Naive thymus-derived CD4-positive, alpha-beta T cell (primary cell): ENCODE measurements at regions not wholly inside any gene's neighbourhood (a gene's known extent, or its start where the extent isn't known, plus 50 kb on each side); places are given as distances from the start of the nearest gene placed in this dataset.

ENCODE experiments used
- ATAC-seq: fragments of 150-1000 bp; cut with Tn5 transposase; 2 replicates; pipeline ENCODE4 v1.10.0; 2021; ENCODE audit warnings: mild to moderate bottlenecking, moderate library complexity
- CTCF ChIA-PET: fragments of 350-600 bp; sonication (Branson Sonifier 250); formaldehyde crosslinking; loops from one replicate; lab custom pipeline; 2021; ENCODE audit warnings: antibody characterized with exemption; lab: Charles Lee
- POLR2A ChIA-PET: fragments of 350-600 bp; sonication (Branson Sonifier 250); formaldehyde crosslinking; loops from one replicate; lab custom pipeline; 2021; ENCODE audit warnings: antibody characterized with exemption, inconsistent platforms; lab: Charles Lee
- DNase-seq, 9 donors: peaks; one replicate each; pipeline versions ENCODE4 v3.0.0 to v3.0.0-alpha.2; 2020 to 2022; ENCODE audit warnings: mixed read lengths in 1 of 9
- H3K27ac ChIP-seq: one replicate; pipeline ENCODE4 v1.7.0; 2013; ENCODE audit warnings: mild to moderate bottlenecking, low read depth, low read length, moderate library complexity
- H3K27me3 ChIP-seq, 2 donors: one replicate each; pipeline ENCODE4 v1.7.0; 2013; ENCODE audit warnings: low read length in 2 of 2, mild to moderate bottlenecking in 2 of 2, moderate library complexity in 2 of 2; ENCODE audit not compliant: control insufficient read depth in 2 of 2, insufficient read depth in 2 of 2
- H3K36me3 ChIP-seq, 3 experiments: 1 replicate in 2 of 3; 2 replicates in 1 of 3; pipeline ENCODE4 v1.7.0; 2013; ENCODE audit warnings: low read length in 3 of 3, mild to moderate bottlenecking in 3 of 3, moderate library complexity in 1 of 3; ENCODE audit not compliant: insufficient read depth in 3 of 3, control insufficient read depth in 2 of 3
- H3K4me1 ChIP-seq, 2 donors: one replicate each; pipeline ENCODE4 v1.7.0; 2013; ENCODE audit warnings: low read length in 2 of 2, mild to moderate bottlenecking in 2 of 2, moderate library complexity in 1 of 2; ENCODE audit not compliant: control insufficient read depth in 2 of 2, insufficient read depth in 2 of 2
- H3K4me3 ChIP-seq: 2 replicates; pipeline ENCODE4 v1.7.0; 2013; ENCODE audit warnings: mild to moderate bottlenecking, low read length
- H3K9me3 ChIP-seq, 3 experiments: 1 replicate in 2 of 3; 2 replicates in 1 of 3; pipeline ENCODE4 v1.7.0; 2013; ENCODE audit warnings: low read length in 3 of 3; ENCODE audit not compliant: control insufficient read depth in 2 of 3
- H3K27ac Mint-ChIP-seq, 9 donors: one replicate each; pipeline ENCODE4 v1.8.0; 2020 to 2022; ENCODE audit warnings: mixed read lengths in 9 of 9, mild to moderate bottlenecking in 8 of 9, moderate library complexity in 5 of 9, inconsistent platforms in 2 of 9
- H3K27me3 Mint-ChIP-seq, 5 donors: one replicate each; pipeline ENCODE4 v1.8.0; 2021 to 2022; ENCODE audit warnings: mixed read lengths in 5 of 5, mild to moderate bottlenecking in 1 of 5
- H3K36me3 Mint-ChIP-seq, 5 donors: one replicate each; pipeline ENCODE4 v1.8.0; 2020 to 2022; ENCODE audit warnings: mixed read lengths in 5 of 5, mild to moderate bottlenecking in 3 of 5, inconsistent platforms in 1 of 5
- H3K4me1 Mint-ChIP-seq, 7 donors: one replicate each; pipeline ENCODE4 v1.8.0; 2020 to 2022; ENCODE audit warnings: mixed read lengths in 7 of 7, mild to moderate bottlenecking in 3 of 7, inconsistent platforms in 1 of 7
- H3K4me3 Mint-ChIP-seq, 10 donors: one replicate each; pipeline ENCODE4 v1.8.0; 2020 to 2022; ENCODE audit warnings: mild to moderate bottlenecking in 10 of 10, mixed read lengths in 10 of 10, moderate library complexity in 6 of 10, inconsistent platforms in 2 of 10
- H3K9me3 Mint-ChIP-seq, 11 donors: one replicate each; pipeline ENCODE4 v1.8.0; 2020 to 2022; ENCODE audit warnings: mixed read lengths in 11 of 11, mild to moderate bottlenecking in 4 of 11, inconsistent platforms in 1 of 11, moderate library complexity in 1 of 11
- intact Hi-C, 2 donors: fragments of 100-400 bp; cut with micrococcal nuclease; formaldehyde crosslinking; loops; one replicate each; pipeline ENCODE4 v1.15.1; 2023

DNA sequence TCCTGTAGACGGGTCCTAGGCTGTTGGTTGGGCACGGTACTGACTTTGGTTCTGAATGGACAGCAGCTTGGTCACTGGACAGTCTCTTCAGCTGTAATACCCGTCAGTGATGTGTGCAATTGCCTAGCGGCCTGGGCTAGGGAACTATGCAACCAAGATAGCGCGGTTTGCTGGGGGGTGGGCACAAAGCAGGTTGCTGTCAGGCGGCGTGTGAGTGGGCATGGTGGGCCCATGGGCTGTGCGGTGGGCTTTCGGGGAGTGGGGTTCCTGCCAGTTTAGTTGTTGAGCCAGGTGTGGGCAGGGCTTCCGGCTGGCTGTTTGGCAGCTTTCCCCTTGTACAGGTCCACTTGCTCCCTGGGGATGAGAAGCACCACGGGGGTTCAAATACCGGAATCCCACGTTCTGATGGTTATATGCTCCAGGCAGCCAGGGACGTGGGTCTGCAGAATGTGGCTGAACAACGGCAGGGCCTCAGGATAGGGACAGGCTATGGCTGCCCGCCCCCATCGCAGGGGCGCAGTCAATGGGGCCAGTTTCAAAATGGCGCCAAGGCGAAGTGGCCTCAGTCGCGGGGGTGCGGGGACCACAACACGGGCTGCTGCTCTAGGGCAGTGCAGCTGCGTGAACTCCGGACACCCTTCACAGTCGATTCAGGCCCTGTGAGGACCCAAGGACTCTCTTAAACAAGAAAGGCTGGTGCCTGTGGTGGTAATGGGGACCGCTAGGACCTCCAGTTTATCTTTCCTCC is 407.5 kb upstream of the FIGN start:
- DNase-seq (no peak), ATAC-seq (no peak)
- H3K4me3 ChIP-seq, result no peak overlapping the region
- intact Hi-C loops, result no loop called here
- no peaks in the 10 kb centered on the region for H3K4me1 ChIP-seq
- no peak overlapping the region for H3K27ac ChIP-seq
- no peaks in the 10 kb centered on the region for H3K27me3 ChIP-seq
- H3K36me3 Mint-ChIP-seq, result no peaks in the 10 kb centered on the region
- POLR2A ChIA-PET, result no interaction called here
- H3K4me3 Mint-ChIP-seq, result no peak overlapping the region
- H3K36me3 ChIP-seq, result no peaks in the 10 kb centered on the region
- H3K9me3 ChIP-seq, result no peaks in the 10 kb centered on the region
- no peaks in the 10 kb centered on the region for H3K4me1 Mint-ChIP-seq
- no peak overlapping the region for H3K27ac Mint-ChIP-seq
- no peaks in the 10 kb centered on the region for H3K27me3 Mint-ChIP-seq
- CTCF ChIA-PET, result no interaction called here
- peaks cover 0 to 5% (median 0%) of the 10 kb centered on the region in 11 donors for H3K9me3 Mint-ChIP-seq

DNA sequence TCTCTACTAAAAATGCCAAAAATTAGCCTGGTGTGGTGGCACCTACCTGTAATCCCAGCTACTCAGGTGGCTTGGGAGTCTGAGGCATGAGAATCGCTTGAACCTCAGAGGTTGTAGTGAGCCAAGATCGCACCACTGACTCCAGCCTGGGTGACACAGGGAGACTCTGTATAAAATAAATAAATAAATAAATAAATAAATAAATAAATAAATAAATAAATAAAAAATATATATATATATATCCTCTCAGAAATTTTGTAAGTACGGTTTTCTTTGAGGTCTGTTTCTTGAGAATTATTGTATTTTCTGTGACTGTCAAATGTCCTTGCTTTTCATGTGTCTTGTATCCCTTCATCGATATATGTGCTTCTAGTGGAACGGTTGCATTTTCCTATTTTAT is 406.9 kb upstream of the FIGN start:
- ATAC-seq, result no peak
- intact Hi-C loops, result no loop called here
- Mint-ChIP-seq H3K27ac (no peak overlapping the region), H3K4me1 (no peaks in the 10 kb centered on the region), H3K36me3 (no peaks in the 10 kb centered on the region), H3K9me3 (peaks cover 0 to 5% (median 0%) of the 10 kb centered on the region in 11 donors), H3K4me3 (no peak overlapping the region), H3K27me3 (no peaks in the 10 kb centered on the region)
- Histone ChIP-seq H3K9me3 (no peaks in the 10 kb centered on the region), H3K27me3 (no peaks in the 10 kb centered on the region), H3K27ac (no peak overlapping the region), H3K4me3 (no peak overlapping the region), H3K4me1 (no peaks in the 10 kb centered on the region), H3K36me3 (no peaks in the 10 kb centered on the region)
- no peak for DNase-seq
- CTCF ChIA-PET, result no interaction called here
- POLR2A ChIA-PET, result no interaction called here

DNA sequence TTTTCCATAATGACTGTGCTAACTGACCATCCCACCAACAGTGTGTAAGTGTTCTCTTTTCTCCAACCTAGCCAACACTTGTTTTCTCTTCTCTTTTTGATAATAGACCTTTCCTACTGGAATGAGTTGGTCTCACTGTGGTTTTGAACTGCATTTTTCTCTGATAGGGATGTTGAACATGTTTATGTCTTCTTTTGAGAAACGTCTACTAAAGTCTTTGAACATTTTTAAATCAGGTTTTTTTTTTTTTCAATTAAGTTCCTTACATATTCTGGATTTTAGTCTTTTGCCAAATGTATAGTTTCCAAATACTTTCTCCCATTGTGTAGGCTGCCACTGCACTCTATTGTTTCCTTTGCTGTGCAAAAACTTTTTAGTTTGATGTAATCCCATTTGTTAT is 405.5 kb upstream of the FIGN start:
- no peak overlapping the region for H3K4me3 ChIP-seq
- DNase-seq, result no peak
- H3K4me3 Mint-ChIP-seq, result no peak overlapping the region
- intact Hi-C loops, result no loop called here
- H3K36me3 Mint-ChIP-seq, result no peaks in the 10 kb centered on the region
- no peaks in the 10 kb centered on the region for H3K4me1 Mint-ChIP-seq
- no peak for ATAC-seq
- H3K27me3 ChIP-seq, result no peaks in the 10 kb centered on the region
- POLR2A ChIA-PET, result no interaction called here
- CTCF ChIA-PET, result no interaction called here
- H3K9me3 Mint-ChIP-seq, result peaks cover 0 to 7% (median 0%) of the 10 kb centered on the region in 11 donors
- H3K4me1 ChIP-seq, result no peaks in the 10 kb centered on the region
- H3K27ac Mint-ChIP-seq, result no peak overlapping the region
- no peaks in the 10 kb centered on the region for H3K9me3 ChIP-seq
- H3K27me3 Mint-ChIP-seq, result no peaks in the 10 kb centered on the region
- no peaks in the 10 kb centered on the region for H3K36me3 ChIP-seq
- H3K27ac ChIP-seq, result no peak overlapping the region

DNA sequence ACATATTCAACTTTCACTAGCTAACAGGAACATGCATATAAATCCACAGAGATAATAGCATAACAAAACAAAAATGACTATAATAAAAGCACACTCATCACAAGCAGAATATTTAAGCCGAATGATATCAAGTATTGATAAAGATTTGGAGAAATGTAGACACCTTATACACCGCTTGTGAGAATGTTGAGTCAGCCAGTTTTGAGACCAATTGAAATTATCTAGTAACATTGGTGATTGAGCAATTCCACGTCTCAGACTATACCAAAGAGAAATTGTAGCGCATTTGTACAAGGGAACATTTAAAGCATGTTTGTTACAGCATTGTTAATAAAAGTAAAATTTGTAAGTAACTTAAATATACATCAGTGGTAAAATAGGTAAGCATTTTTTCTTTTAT is 402.9 kb upstream of the FIGN start:
- CTCF ChIA-PET, result no interaction called here
- Mint-ChIP-seq H3K27me3 (no peaks in the 10 kb centered on the region), H3K36me3 (no peaks in the 10 kb centered on the region), H3K9me3 (peaks cover 0 to 7% (median 0%) of the 10 kb centered on the region in 11 donors), H3K27ac (no peak overlapping the region), H3K4me1 (no peaks in the 10 kb centered on the region), H3K4me3 (no peak overlapping the region)
- H3K27me3 ChIP-seq, result no peaks in the 10 kb centered on the region
- POLR2A ChIA-PET, result no interaction called here
- ATAC-seq (no peak), DNase-seq (no peak)
- no peak overlapping the region for H3K27ac ChIP-seq
- no peak overlapping the region for H3K4me3 ChIP-seq
- intact Hi-C loops, result no loop called here
- no peaks in the 10 kb centered on the region for H3K4me1 ChIP-seq
- no peaks in the 10 kb centered on the region for H3K36me3 ChIP-seq
- no peaks in the 10 kb centered on the region for H3K9me3 ChIP-seq

DNA sequence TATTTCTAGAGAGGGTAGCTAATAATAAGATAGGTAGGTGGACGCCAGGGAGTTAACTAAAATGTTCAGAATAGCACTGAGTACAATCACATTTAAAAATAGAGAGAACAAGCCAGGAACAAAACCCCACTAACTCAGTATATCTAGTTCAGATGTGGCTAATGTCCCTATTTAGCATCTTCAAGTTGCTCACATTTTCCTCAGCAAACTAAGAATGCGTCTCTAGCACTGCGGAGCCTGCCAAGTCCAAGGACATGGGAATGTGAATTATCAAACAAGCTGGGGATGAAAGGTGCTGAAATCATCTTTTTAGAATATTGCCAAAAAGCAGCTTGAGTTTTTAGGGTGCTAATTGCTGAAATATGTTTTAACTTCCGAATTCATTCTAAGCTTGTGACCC is 398.5 kb upstream of the FIGN start:
- peaks cover 0 to 13% (median 0%) of the 10 kb centered on the region in 11 donors for H3K9me3 Mint-ChIP-seq
- intact Hi-C loops, result no loop called here
- ChIA-PET POLR2A (no interaction called here), CTCF (no interaction called here)
- H3K27me3 Mint-ChIP-seq, result no peaks in the 10 kb centered on the region
- no peaks in the 10 kb centered on the region for H3K9me3 ChIP-seq
- H3K4me1 Mint-ChIP-seq, result no peaks in the 10 kb centered on the region
- H3K27ac Mint-ChIP-seq, result no peak overlapping the region
- H3K27me3 ChIP-seq, result no peaks in the 10 kb centered on the region
- no peak overlapping the region for H3K4me3 Mint-ChIP-seq
- H3K36me3 ChIP-seq, result no peaks in the 10 kb centered on the region
- H3K4me3 ChIP-seq, result no peak overlapping the region
- no peaks in the 10 kb centered on the region for H3K36me3 Mint-ChIP-seq
- H3K4me1 ChIP-seq, result no peaks in the 10 kb centered on the region
- ATAC-seq (no peak), DNase-seq (no peak)
- no peak overlapping the region for H3K27ac ChIP-seq

DNA sequence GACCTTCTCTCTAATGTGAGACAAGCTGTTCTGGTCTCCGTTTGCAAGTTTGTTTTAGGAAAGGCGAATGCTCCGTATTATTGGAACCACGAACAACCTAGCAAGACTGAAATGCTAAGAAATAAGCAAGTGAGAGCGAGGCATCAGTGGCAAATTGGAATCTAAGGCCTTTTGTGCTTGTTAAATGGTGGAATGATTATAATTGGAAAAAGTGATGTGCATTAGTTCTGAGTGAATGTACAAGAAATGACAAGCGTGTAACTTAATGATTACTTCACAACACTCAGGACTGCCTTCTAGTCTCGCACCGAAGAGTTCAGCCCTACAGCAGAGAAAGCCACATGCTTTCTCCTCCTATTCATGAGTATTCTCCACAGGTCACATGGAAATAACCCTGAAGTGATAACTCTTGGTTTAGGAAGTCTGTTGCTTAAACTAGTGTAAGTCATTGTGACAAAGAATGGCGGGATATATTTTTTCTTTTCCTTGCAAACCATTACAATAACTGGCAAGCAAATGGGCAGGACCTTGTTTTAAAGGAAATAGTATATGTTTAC is 392.2 kb upstream of the FIGN start:
- Histone ChIP-seq H3K36me3 (no peaks in the 10 kb centered on the region), H3K4me1 (no peaks in the 10 kb centered on the region), H3K27me3 (no peaks in the 10 kb centered on the region), H3K9me3 (no peaks in the 10 kb centered on the region), H3K27ac (no peak overlapping the region), H3K4me3 (no peak overlapping the region)
- DNase-seq, result no peak
- ATAC-seq, result no peak
- no peak overlapping the region for H3K27ac Mint-ChIP-seq
- H3K36me3 Mint-ChIP-seq, result no peaks in the 10 kb centered on the region
- ChIA-PET CTCF (interaction anchor here (0.8 kb wide), 1 partner anchor 477 kb away, joined by 3 read pairs; no protein-coding TSS in a partner anchor), POLR2A (no interaction called here)
- H3K4me3 Mint-ChIP-seq, result no peak overlapping the region
- intact Hi-C loops, result no loop called here
- peaks cover 0 to 9% (median 0%) of the 10 kb centered on the region in 11 donors for H3K9me3 Mint-ChIP-seq
- H3K27me3 Mint-ChIP-seq, result no peaks in the 10 kb centered on the region
- no peaks in the 10 kb centered on the region for H3K4me1 Mint-ChIP-seq
